Bronchial epithelial cell (primary cell): ENCODE measurements at regions not wholly inside any gene's neighbourhood (a gene's known extent, or its start where the extent isn't known, plus 50 kb on each side); places are given as distances from the start of the nearest gene placed in this dataset.
A peak's percentile ranks its signal among the peaks of the same experiment; 100 is the strongest.

Source experiments
- DNase-seq: peaks from one replicate; pipeline ENCODE4 v3.0.0-alpha.2; 2010; ENCODE audit warnings: low read depth
- FAIRE-seq: peaks from 2 replicates; lab custom pipeline; 2011; peaks lifted over from hg19 to GRCh38; lab: Jason Lieb, UNC
- H3K27me3 ChIP-seq: 2 replicates; pipeline ENCODE4 v1.5.1; 2011; ENCODE audit warnings: low read length; ENCODE audit not compliant: control insufficient read depth, insufficient read depth
- H3K36me3 ChIP-seq: 2 replicates; pipeline ENCODE4 v1.5.1; 2011; ENCODE audit warnings: low read length; ENCODE audit not compliant: control insufficient read depth, insufficient read depth
- H3K4me3 ChIP-seq: 2 replicates; pipeline ENCODE4 v1.5.1; 2011; ENCODE audit warnings: mild to moderate bottlenecking, low read depth, low read length, control low read depth
- TF ChIP-seq, protein P1 (sequence below): IDR thresholded peaks from 2 replicates; pipeline ENCODE4 v1.5.1; 2011; ENCODE audit warnings: mild to moderate bottlenecking, moderate library complexity, low read length, control low read depth, inconsistent platforms; ENCODE audit not compliant: insufficient read depth, severe bottlenecking

DNA sequence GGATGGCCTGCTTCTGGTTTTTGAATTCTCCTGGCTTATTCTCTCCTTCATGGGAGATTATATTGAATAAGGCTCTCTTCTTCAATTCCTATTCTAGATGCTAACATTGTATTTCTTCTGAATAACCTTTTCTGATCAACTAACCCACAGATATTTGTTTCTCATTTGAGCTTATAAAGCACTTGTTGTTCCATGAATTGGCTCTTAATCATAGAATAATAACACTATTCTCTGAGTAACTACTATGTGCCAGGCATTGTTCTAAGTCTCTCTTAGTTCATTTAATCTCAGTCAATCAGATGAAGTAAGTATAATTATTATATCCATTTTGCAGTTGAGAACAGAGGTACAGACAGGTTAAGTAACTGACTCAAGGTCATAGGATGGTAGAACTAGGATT is 136.3 kb upstream of the MLIP start:
- TF ChIP-seq, protein P1, sequence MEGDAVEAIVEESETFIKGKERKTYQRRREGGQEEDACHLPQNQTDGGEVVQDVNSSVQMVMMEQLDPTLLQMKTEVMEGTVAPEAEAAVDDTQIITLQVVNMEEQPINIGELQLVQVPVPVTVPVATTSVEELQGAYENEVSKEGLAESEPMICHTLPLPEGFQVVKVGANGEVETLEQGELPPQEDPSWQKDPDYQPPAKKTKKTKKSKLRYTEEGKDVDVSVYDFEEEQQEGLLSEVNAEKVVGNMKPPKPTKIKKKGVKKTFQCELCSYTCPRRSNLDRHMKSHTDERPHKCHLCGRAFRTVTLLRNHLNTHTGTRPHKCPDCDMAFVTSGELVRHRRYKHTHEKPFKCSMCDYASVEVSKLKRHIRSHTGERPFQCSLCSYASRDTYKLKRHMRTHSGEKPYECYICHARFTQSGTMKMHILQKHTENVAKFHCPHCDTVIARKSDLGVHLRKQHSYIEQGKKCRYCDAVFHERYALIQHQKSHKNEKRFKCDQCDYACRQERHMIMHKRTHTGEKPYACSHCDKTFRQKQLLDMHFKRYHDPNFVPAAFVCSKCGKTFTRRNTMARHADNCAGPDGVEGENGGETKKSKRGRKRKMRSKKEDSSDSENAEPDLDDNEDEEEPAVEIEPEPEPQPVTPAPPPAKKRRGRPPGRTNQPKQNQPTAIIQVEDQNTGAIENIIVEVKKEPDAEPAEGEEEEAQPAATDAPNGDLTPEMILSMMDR = no peak
- no peak for DNase-seq
- Histone ChIP-seq H3K27me3 (no peaks in the 10 kb centered on the region), H3K36me3 (no peaks in the 10 kb centered on the region), H3K4me3 (no peak overlapping the region)
- FAIRE-seq = no peak

DNA sequence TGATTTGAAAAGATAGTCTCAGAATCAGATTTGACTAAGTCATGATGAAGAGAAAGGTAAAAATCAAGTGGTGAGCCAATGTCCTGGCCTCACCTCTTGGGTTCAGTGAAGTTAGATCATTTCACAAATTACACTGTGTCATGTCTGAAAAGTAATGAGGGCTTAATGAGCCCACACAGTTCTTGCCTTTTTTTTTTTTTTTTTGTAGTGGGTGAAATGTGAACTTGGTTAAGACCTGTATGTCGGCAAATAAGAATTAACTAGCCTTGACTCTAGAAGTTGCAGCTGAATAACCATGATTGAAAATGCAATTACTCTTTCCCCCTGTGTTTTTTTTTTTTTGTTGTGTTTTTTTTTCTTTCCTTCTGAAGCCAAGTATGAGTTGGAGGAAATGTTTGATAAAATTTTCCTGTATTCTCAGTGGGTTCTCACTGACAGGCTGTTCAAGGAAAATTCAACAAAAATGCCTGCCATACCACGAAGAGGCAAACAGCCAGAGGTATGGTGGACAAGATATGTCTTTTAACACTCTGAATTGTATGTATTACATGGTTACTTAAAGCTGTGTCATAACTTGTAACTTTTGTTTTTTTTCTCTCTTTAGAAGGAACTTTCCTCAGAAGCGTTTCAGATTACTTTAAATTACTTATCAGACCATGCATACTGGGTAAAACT is 135.2 kb upstream of the MLIP start:
- no peaks in the 10 kb centered on the region for H3K27me3 ChIP-seq
- no peaks in the 10 kb centered on the region for H3K36me3 ChIP-seq
- TF ChIP-seq, protein P1 = no peak
- FAIRE-seq = no peak
- no peak overlapping the region for H3K4me3 ChIP-seq
- no peak for DNase-seq

DNA sequence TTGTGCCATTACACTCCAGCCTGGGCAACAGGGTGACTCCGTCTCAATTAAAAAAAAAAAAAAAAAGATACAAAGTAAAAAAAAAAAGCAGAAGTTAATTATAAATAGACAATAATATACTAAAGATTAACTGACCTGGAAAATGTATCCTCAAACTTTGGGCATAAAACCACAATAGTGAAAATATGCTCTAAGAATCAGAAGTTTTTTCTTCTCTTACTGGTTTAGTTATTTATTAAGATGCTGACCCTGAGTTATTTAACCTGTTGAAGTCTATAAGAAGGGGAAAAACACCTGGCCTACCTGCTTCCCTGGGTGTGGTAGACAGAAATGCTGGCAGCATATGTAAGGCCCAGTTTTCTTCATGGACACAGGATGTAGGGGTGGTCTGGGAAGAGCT is 133.7 kb upstream of the MLIP start:
- DNase-seq = no peak
- Histone ChIP-seq H3K4me3 (no peak overlapping the region), H3K27me3 (no peaks in the 10 kb centered on the region), H3K36me3 (no peaks in the 10 kb centered on the region)
- no peak for FAIRE-seq
- TF ChIP-seq, protein P1 = no peak

DNA sequence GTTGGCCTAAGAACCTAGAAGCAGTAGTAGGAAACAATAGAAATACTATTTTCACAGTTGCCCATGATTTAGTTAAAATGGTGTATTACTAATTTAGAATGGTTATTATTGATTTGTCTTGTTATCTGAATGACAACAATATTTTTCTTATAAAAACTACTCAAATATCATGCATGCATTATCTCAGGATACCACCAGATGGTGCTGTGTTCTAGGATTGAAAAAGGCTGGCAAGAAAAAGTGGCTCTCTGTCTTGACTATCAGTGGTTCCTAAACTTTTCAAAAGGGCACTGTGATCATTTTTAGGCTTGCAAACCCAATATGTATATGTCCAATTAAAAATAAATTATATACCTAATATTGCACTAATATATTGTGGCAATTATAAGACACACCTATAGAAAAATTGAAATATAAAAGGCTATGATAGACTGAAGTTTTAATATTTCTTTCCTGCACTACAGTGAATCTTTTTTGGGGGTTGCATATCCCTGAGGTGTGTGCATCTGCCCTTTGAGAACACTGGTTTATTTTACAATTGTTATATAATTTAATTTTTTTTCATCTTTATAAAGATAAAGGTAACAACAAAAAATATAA is 131.7 kb upstream of the MLIP start:
- FAIRE-seq (no peak), DNase-seq (peak; percentile 60)
- H3K4me3 ChIP-seq = no peak overlapping the region
- TF ChIP-seq, protein P1 = peak; percentile 50
- no peaks in the 10 kb centered on the region for H3K36me3 ChIP-seq
- no peaks in the 10 kb centered on the region for H3K27me3 ChIP-seq

DNA sequence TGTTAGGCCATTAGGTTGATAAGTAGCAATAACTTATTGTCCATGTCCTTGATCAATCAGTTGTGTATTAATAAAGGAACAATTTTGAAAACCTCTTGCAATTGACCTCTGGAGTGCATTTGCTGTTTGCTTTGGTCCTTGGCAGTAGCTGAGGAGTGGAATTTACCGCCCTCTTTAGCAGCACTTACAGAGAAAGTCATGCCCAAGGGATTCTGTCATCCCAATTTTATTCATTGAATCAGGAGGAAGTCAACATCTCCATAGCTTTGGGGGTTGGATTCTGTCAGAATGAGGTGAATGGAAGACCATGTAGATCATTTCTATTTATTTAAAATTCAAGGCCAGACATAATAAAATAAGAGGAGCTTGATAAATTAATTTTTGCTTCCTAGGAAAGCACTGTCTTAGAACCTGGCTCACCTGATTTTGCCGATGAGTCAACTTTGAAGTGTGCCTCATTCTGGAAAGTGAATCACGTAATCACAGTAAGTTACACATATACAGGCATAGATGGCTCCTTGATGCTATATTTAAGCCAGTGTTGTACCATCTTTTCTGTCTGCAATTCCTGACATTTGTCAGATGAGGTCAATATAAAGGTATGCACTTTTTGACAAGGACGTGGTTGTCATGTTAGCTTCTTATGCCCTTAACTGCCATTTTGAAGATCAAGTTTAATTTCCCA is 128.7 kb upstream of the MLIP start:
- Histone ChIP-seq H3K27me3 (no peaks in the 10 kb centered on the region), H3K36me3 (no peaks in the 10 kb centered on the region), H3K4me3 (no peak overlapping the region)
- TF ChIP-seq, protein P1 = no peak
- FAIRE-seq (peak; percentile 7), DNase-seq (peak; percentile 91)
